ENCODE measurements at regions not wholly inside any gene's neighbourhood (a gene's known extent, or its start where the extent isn't known, plus 50 kb on each side); places are given as distances from the start of the nearest gene placed in this dataset.
A peak's percentile ranks its signal among the peaks of the same experiment; 100 is the strongest.
"Not testable (repeated sequence)": the region's sequence is repeated elsewhere in the genome, so short reads cannot be mapped to it uniquely, and the experiment has no call there.

DNA sequence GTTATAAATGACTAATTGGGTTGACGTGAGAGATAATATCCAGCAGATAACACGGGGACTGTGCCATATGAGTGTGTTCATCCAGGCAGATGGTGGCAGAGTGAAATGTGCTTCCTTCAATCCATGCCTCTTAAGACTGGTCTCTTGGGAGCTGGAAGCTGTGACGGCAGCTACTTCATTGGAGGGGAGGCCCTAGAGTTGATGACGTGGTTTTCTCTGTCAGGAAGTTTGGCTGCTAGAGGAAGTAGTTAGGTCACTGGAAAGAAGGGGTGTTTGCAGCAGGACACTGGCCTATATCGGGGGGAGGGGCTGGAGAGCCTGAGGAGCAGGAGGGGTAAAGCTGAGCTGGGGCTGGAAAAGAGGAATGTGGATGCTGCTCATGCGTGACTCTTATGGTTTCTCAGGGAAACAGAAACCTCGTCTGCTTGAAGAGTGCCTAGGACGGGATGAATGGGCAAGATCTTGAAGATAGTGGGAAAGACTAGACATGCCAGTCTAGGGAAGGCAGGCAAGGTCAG, 3051.6 kb downstream of the RPIA start:
- DNase-seq, ATAC-seq: not testable (repeated sequence)

DNA sequence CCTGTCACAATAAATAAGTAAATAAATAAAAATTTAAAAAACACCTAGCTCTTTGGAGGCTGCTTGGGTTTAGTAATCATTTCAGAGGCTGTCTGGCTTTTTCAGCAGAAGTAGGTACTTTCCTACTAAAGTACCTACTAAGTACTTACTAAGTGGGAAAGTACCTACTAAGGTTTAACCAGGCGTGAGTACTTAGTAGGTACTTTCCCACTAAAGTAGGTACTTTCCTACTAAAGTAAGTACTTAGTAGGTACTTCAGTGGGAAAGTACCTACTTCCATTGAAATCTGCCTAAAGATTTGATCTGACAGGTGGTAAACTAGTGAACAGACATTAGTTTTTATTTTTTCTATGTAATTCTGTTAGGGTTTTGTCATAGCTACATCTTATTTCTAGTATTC, 3052.4 kb downstream of the RPIA start:
- not testable (repeated sequence) for DNase-seq, ATAC-seq

DNA sequence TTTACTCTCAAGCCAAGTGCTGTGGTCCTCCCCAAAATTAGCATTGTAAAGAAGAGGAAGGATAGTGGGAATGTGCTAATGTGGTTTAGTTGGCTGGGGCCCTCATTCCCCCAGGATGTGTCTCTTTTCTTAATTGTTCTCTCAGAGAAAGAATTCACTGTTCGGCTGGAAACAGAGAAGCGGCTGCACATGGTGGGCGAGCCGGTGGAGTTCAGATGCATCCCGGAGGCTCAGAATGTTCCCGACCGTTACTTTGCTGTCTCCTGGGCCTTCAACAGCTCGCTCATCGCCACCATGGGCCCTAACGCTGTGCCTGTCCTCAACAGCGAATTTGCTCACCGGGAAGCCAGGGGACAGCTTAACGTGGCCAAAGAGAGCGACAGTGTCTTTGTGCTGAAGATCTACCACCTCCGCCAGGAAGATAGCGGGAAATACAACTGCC, 3053.2 kb downstream of the RPIA start:
- DNase-seq, ATAC-seq: not testable (repeated sequence)

- DNase-seq (no peak), ATAC-seq (no peak)
These were observed 3057.4 kb downstream of the RPIA start for GRCh38 chr2:91748902-91749301.

- ATAC-seq, DNase-seq: not testable (repeated sequence)
These were observed 3058.2 kb downstream of the RPIA start for GRCh38 chr2:91749665-91750064.

DNA sequence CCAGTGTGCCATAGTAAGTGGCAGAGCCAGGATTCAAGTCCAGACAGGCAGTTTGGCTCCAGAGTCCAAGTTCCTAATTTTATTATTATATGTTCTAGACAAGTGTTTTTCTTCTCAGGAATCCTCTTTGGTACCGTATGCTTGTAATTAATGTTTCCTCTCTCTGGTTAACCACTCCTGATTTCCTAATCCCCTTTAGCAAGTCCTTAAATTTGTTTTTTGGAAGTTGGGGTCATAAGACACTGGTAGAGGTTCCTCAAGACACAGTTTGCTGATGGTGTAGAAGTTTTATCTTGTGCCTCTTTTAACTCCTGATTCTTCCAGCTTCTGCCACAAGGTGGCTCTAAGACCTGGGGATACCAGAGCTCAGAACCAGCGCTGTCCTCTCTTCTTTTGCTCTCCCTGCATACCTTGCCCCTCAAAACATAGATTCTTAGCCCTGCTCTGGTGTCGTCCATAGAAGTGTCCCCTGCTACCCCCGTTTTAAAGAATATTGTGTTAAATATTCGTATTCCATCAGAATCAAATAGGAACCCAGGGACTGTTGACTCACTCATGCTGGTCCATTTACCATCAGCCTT, 3068.0 kb downstream of the RPIA start:
- ATAC-seq, DNase-seq: not testable (repeated sequence)

DNA sequence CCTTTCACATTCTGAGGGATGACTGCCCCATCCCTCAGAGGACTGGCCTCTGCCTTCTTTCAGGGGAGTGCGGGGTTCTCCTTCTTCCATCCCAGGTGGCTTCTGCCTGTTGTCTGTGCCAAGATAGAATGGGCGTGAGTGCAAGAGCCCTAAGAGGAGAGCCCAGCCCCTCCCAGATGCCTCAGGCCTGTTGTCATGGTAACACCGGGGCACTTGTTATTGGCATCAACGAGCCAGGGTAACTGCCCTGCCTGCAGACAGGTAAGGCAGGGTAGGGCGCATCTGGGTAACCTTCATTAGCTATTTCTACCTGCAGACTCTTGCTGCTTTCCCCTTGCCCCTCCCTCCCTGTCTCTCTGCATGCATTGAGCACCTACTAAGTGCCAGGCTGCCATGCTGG, 3069.2 kb downstream of the RPIA start:
- ATAC-seq, DNase-seq: not testable (repeated sequence)

GRCh38 chr2:91762312-91762711, 3070.8 kb downstream of the RPIA start:
- DNase-seq, ATAC-seq: not testable (repeated sequence)

DNA sequence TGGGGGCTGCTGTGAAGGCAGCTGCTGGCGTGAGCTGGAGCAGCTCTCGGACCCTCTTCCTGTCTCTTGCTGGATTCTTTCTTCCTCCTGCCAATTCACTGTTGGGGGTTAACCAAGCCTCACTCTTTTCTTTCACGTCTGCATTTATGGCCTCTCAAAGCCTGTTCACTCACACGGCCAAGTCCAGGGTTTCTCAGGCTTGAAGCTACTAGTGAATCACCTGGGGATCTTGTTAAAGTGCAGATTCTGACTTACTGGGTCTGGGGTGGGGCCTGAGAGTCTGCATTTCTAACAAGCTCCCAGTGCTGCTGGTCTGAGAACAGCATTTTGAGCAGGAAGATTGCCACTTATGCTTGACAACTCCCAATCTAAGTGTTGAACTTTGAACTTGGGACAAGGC, 3072.2 kb downstream of the RPIA start:
- DNase-seq, ATAC-seq: not testable (repeated sequence)

DNA sequence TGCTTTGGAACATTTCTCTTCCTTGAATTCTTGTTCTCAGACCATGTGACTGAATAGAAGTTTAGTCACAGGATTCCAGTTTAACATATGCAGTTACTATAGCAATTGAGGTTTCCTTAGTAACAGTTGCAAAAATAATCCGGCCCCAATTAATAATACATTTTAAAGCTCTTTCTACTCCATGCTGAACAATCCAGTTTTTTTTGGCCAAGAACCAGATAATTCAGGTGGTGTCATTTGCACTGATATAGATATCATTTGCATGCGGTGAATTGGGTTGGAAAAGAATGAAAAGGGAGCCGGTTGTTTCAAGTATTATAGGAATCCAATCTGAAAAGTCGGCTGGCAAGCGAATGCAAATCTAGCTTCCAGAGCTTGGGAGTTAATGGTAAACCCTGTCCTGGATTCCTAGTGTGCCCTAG, 3073.1 kb downstream of the RPIA start:
- DNase-seq, ATAC-seq: not testable (repeated sequence)

DNA sequence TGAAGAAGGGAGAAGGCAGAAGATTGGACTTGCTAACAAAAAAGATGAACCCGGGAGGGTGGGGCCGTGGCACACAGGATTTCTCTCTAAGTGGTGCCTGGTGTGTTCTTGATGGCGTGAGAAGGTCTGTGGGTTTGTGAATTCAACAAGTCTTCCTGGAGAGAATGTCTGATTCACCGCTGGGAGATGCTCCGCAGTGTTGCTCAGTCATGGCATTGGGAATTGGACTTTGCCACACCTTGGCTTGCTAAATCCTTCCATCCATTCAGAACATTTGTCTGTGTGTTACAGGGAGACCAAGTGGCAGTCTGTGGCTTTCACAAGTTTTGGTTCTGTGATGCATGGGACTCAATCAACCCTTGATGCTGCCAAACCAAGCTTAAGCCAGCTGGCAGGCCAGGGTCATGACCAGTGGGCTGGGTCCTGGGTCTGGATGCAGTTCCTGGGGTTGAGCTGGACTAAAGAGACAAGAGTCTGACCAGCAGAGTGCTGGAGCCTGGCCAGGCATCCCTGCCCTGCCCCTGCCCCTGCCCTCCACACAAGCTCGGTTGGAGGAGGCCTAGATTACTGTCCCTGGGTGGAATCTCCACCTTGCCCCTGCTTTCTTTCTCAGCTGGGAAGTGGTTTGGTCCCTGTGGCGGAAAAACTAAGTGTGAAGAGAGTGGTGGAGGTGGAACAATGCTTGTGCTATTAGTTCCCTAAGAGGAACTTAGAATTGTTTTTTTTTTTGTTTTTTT, 3073.7 kb downstream of the RPIA start:
- DNase-seq, ATAC-seq: not testable (repeated sequence)

DNA sequence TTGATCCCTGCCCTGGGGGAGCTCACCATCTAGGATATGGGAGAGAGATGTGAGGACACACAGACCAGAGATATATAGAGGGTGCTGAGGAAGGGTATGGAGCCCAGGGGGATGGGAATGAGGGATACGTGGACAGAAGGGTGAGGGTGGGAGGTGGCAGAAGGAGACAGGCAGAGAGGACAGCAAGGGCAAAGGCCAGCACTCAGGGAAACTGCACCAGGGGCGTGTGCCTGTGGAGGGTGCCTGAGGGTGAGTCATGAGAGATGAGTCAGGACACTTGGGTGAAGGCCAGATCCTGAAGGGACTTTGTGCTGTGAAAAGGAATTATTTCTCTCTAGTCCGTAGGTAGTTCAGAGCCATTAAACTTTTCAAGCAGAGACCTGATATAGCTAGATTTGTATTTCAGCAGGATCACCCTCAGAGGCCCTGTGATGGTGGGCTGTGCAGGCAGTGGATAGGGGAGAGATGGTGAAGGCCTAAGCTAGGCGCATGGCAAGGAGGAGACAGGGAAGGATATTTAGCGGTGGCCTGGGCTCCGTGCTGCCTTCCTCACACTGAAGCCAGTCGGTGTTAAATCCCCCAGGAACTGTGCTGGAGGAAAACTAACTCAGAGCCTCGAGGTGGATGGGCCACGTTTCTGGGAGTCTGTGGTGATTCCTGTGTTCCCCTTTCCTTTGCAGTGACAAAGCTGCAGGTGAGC, 3075.0 kb downstream of the RPIA start:
- DNase-seq, ATAC-seq: not testable (repeated sequence)

- ATAC-seq: not testable (repeated sequence)
These were observed 3076.8 kb downstream of the RPIA start for GRCh38 chr2:91768301-91768700.

DNA sequence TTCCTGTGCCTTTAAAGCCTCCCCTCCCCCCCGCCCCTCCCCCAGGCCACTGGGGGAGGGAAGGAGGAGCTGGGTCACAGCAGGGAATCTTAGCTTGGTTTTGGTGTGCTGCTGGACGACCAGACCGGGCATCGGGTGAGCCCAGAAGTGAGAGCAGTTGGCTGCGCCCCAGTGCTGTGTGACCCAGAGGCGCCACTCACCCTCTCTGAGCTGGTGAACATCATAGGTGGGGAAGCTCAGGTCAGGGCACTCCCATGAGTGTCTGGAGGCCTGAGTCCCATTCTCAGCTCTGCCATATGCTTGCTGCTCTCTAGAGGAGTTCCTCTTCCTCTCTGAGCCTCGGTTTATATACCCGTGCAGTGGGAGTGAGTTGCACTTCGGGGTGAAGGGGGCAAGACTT, 3077.5 kb downstream of the RPIA start:
- ATAC-seq, DNase-seq: not testable (repeated sequence)

More at GRCh38 chr2:91768301-91768700, 3076.8 kb downstream of the RPIA start:
- not testable (repeated sequence) for DNase-seq

DNA sequence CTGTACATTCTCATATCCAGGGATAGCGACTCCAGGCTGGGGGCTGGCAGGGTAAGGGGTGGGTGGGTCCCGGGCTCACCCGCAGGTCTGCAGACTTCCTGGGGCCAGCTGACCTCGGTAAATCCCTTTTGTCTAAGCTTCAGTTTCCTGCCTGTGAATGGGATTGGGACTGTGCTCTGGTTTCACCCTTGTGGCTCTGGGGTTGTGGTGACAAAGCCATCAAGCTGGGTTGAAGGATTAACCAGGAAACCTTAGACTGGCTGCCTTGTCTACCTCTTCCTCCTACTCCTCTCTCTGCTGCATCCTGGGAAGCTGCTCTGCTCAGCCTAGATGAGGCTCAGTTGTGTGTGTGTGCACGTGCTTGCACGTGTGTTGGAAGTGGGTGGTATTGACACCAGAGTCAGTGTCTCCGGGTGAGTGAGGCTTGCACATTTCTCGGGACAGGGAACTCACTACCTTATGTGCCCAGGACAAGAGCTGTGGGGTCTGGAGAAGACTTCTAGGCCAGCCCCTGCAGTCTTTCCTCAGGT, 3078.6 kb downstream of the RPIA start:
- not testable (repeated sequence) for ATAC-seq, DNase-seq

DNA sequence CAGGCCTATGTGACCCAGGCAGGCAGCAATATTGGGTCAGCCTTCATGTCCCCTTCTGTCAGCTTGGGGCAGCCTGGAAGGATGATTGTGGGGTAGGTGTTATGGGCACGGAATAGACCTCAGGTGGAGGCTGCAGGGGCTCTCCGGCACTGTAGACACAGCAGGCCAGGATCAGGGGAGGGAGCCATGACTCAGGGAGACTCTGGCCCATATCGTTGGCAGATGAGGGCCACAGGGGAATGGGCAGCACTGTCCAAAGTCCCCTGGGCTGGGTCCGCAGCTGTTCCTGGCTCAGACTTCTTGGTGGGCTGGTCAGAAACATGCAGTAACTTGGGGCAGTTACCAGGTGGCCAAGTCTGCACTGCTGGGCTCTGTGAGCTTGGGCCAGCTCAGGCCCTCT, 3080.1 kb downstream of the RPIA start:
- DNase-seq, ATAC-seq: not testable (repeated sequence)

GRCh38 chr2:91772240-91772937, 3080.9 kb downstream of the RPIA start:
- ATAC-seq: peak; percentile 9
- not testable (repeated sequence) for DNase-seq

GRCh38 chr2:91773810-91774209, 3082.3 kb downstream of the RPIA start:
- not testable (repeated sequence) for ATAC-seq, DNase-seq

- not testable (repeated sequence) for ATAC-seq, DNase-seq
These were observed 3083.7 kb downstream of the RPIA start for GRCh38 chr2:91775193-91775592.

GRCh38 chr2:91780324-91780723, 3088.9 kb downstream of the RPIA start:
- ATAC-seq, DNase-seq: not testable (repeated sequence)

- DNase-seq, ATAC-seq: not testable (repeated sequence)
These were observed 3061.8 kb upstream of the TEKT4 start for GRCh38 chr2:91809391-91809790.
